ENCODE measurements at regions not wholly inside any gene's neighbourhood (a gene's known extent, or its start where the extent isn't known, plus 50 kb on each side); places are given as distances from the start of the nearest gene placed in this dataset.

DNA sequence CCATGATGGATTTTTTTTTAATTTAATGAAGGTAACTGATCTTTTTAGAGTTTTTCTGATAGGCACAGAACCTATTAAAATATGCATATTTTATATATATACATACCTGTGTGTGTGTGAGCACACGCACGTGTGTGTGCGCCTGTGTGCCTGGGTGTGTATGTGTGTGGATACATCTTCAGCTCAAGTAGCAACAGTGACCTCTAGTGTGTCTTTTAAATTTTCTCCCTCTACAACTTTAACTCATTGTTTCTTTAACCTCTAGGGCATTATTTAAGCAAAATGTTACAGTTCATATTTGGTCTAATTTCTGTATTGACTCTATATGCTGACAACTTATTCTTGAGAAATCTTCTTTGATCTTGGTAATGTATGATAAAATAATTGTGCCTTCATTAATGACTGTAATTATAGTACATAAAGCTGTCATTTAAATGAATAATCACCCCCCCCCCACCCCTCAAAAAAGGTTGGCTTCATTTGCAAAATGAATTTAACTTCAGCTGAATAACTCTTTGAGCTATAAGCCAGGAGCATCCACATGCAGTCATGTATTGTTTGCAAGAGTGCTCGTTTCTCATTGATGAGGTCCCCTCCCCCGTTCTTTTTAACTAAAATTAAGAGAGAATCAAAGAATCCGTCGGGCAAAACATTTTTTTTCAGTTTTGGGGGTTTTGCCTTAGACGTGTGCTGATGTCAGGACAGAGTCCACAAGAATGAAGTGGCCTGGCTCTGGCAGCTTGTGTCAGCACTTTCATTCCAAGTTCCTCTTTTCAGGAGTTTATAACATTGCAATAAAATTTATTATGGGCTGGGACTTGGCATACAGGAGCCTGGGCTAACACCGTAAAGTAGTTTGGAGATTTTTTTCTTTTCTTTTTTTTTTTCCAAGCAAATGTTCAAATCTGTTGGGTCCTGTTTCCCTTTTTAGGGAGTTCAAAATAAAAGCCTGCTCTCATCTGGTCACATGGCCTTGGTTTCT, 80.0 kb downstream of the ETAA1 start:
- Mint-ChIP-seq H3K4me3 (no peak overlapping the region), H3K36me3 (no peaks in the 10 kb centered on the region), H3K27me3 (no peaks in the 10 kb centered on the region), H3K4me1 (ENCODE audit: unreplicated experiment) (peaks cover 20% of the 10 kb centered on the region), H3K27ac (no peak overlapping the region), H3K9me3 (no peaks in the 10 kb centered on the region)
- TF ChIP-seq, protein P1, sequence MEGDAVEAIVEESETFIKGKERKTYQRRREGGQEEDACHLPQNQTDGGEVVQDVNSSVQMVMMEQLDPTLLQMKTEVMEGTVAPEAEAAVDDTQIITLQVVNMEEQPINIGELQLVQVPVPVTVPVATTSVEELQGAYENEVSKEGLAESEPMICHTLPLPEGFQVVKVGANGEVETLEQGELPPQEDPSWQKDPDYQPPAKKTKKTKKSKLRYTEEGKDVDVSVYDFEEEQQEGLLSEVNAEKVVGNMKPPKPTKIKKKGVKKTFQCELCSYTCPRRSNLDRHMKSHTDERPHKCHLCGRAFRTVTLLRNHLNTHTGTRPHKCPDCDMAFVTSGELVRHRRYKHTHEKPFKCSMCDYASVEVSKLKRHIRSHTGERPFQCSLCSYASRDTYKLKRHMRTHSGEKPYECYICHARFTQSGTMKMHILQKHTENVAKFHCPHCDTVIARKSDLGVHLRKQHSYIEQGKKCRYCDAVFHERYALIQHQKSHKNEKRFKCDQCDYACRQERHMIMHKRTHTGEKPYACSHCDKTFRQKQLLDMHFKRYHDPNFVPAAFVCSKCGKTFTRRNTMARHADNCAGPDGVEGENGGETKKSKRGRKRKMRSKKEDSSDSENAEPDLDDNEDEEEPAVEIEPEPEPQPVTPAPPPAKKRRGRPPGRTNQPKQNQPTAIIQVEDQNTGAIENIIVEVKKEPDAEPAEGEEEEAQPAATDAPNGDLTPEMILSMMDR (conservative IDR thresholded peaks at IDR 0.05): peak; percentile 71
- DNase-seq (ENCODE audit: extremely low spot score, unreplicated experiment): no peak

DNA sequence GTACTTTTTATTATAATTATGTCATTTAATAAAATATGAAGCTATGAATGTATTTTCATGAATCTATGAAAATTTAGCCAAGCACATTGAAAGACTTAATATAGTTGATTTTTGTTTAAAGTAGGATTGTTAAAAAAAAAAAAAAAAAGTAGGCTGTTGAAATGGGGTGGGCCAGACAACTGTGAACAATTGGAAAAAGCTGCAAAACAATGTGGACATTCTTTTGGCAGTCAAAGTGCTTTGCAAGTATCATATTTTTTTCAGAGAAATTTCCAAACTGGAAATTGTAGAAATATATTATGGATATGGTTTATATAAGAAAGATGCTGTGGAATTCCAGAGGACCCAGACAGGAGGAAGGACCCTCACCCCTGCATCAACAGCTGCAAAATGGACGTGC, 82.1 kb downstream of the ETAA1 start:
- Mint-ChIP-seq H3K4me3 (no peak overlapping the region), H3K27ac (no peak overlapping the region), H3K36me3 (peaks cover 7% of the 10 kb centered on the region), H3K4me1 (ENCODE audit: unreplicated experiment) (peaks cover 20% of the 10 kb centered on the region), H3K27me3 (no peaks in the 10 kb centered on the region), H3K9me3 (peaks cover 8% of the 10 kb centered on the region)
- TF ChIP-seq, protein P1 (conservative IDR thresholded peaks at IDR 0.05): no peak
- no peak for DNase-seq (ENCODE audit: extremely low spot score, unreplicated experiment)

DNA sequence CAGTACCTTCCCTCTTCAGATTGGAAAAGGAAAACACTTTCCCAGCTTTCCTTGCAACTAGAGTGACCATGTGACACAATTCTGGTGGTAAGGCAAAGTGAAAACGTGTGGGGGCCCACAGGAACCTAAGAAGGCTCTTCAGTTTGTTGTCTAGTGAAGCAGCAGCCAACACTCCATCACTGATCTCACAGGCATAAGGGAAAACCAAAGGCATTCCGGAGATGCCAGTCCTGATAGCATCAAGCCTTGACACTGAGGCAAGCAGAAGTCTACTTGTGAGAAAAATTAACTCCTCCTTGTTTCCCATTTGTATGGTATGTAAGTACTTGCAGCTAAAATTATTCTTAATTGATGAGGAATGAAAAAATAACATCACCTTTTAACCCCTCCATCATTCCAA, 88.3 kb downstream of the ETAA1 start:
- no peak for DNase-seq (ENCODE audit: extremely low spot score, unreplicated experiment)
- H3K9me3 Mint-ChIP-seq: peaks cover 8% of the 10 kb centered on the region
- H3K4me3 Mint-ChIP-seq: no peak overlapping the region
- peaks cover 4% of the 10 kb centered on the region for H3K4me1 Mint-ChIP-seq (ENCODE audit: unreplicated experiment)
- TF ChIP-seq, protein P1 (conservative IDR thresholded peaks at IDR 0.05): no peak
- peaks cover 7% of the 10 kb centered on the region for H3K36me3 Mint-ChIP-seq
- H3K27ac Mint-ChIP-seq: no peak overlapping the region
- H3K27me3 Mint-ChIP-seq: no peaks in the 10 kb centered on the region

DNA sequence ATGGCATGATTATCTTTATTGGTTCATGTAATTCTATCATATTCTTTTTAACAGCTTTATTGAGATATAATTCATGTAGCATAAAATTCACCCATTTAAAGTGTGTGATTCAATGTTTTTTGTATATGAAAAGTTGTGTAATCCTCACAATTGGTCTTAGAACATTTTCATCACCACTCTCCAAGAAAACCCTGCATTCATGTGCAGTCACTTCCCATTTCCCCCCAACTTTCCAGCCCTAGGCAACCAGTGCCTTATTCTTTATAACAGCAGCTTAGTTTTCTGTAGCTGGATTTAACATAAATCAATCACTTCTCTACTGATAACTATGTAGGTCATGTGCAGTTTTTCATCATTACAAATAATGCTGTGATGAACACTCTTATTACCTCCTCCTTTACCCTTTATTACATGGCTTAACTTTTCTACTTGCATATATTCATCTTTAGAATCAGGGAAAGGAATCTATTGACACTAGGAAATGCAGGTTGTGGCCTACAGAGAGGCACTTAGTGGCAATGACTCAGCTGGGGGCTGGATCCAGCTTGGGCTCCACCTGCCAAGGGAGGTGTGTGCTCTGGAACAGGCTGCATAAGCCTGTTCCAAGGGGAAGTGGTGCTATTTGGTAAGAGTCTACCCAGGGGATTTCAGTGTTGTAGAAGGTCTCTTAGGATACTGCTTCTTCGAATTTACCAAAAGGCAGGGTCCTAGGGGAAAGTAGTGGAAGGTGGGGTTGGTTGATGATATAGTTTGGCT, 89.1 kb downstream of the ETAA1 start:
- peaks cover 4% of the 10 kb centered on the region for H3K4me1 Mint-ChIP-seq (ENCODE audit: unreplicated experiment)
- peaks cover 7% of the 10 kb centered on the region for H3K36me3 Mint-ChIP-seq
- H3K4me3 Mint-ChIP-seq: no peak overlapping the region
- H3K9me3 Mint-ChIP-seq: peaks cover 8% of the 10 kb centered on the region
- TF ChIP-seq, protein P1 (conservative IDR thresholded peaks at IDR 0.05): no peak
- H3K27ac Mint-ChIP-seq: no peak overlapping the region
- no peaks in the 10 kb centered on the region for H3K27me3 Mint-ChIP-seq
- no peak for DNase-seq (ENCODE audit: extremely low spot score, unreplicated experiment)

DNA sequence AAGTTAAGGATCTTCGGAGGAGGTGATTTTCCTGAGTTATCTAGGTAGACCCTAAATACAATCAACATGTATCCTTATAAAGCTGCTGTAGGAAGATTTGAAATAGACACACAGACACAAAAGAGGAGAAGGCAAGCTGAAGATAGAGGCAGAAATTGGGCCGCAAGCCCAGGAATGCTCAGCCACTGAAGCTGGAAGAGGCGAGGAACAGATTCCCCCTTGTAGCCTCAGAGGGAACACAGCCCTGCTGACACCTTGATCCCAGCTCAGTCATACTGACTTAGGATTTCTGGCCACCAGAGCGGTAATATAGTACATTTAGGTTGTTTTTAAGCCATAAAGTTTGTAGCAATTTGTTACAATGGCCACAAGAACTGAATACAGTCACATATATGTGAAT, 90.9 kb downstream of the ETAA1 start:
- Mint-ChIP-seq H3K36me3 (peaks cover 7% of the 10 kb centered on the region), H3K4me1 (ENCODE audit: unreplicated experiment) (peaks cover 4% of the 10 kb centered on the region), H3K4me3 (no peak overlapping the region), H3K27ac (no peak overlapping the region), H3K9me3 (peaks cover 8% of the 10 kb centered on the region), H3K27me3 (no peaks in the 10 kb centered on the region)
- no peak for DNase-seq (ENCODE audit: extremely low spot score, unreplicated experiment)
- TF ChIP-seq, protein P1 (conservative IDR thresholded peaks at IDR 0.05): no peak

Data from type B pancreatic cell (in vitro differentiated cells).